ENCODE measurements at regions not wholly inside any gene's neighbourhood (a gene's known extent, or its start where the extent isn't known, plus 50 kb on each side); places are given as distances from the start of the nearest gene placed in this dataset.

DNA sequence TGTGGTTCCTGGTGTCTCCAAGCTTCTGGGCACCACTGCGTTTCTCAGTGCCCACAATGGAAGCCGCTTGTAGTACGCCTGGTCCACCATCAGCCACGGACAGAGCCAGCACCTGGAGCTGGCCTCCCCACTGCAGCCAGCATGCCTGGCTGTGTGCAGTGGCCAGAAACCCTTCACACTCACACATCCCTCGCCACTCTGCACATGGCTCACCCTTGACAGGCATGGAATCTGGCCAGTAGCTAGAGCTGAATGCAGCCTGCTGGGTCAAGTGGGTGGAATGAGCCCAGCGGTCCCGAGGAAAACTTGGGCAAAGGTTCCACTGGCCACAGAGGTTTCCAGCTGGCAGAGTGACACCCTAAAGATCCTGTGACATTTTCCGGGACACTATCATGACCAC is 146.0 kb upstream of the ADO start:
- TF ChIP-seq, protein P1, sequence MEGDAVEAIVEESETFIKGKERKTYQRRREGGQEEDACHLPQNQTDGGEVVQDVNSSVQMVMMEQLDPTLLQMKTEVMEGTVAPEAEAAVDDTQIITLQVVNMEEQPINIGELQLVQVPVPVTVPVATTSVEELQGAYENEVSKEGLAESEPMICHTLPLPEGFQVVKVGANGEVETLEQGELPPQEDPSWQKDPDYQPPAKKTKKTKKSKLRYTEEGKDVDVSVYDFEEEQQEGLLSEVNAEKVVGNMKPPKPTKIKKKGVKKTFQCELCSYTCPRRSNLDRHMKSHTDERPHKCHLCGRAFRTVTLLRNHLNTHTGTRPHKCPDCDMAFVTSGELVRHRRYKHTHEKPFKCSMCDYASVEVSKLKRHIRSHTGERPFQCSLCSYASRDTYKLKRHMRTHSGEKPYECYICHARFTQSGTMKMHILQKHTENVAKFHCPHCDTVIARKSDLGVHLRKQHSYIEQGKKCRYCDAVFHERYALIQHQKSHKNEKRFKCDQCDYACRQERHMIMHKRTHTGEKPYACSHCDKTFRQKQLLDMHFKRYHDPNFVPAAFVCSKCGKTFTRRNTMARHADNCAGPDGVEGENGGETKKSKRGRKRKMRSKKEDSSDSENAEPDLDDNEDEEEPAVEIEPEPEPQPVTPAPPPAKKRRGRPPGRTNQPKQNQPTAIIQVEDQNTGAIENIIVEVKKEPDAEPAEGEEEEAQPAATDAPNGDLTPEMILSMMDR (IDR thresholded peaks at IDR 0.05): no peak
- TF ChIP-seq POLR2A (IDR thresholded peaks at IDR 0.05): no peak

Measured in testis (tissue), 2 donors.